ENCODE measurements at regions not wholly inside any gene's neighbourhood (a gene's known extent, or its start where the extent isn't known, plus 50 kb on each side); places are given as distances from the start of the nearest gene placed in this dataset.

DNA sequence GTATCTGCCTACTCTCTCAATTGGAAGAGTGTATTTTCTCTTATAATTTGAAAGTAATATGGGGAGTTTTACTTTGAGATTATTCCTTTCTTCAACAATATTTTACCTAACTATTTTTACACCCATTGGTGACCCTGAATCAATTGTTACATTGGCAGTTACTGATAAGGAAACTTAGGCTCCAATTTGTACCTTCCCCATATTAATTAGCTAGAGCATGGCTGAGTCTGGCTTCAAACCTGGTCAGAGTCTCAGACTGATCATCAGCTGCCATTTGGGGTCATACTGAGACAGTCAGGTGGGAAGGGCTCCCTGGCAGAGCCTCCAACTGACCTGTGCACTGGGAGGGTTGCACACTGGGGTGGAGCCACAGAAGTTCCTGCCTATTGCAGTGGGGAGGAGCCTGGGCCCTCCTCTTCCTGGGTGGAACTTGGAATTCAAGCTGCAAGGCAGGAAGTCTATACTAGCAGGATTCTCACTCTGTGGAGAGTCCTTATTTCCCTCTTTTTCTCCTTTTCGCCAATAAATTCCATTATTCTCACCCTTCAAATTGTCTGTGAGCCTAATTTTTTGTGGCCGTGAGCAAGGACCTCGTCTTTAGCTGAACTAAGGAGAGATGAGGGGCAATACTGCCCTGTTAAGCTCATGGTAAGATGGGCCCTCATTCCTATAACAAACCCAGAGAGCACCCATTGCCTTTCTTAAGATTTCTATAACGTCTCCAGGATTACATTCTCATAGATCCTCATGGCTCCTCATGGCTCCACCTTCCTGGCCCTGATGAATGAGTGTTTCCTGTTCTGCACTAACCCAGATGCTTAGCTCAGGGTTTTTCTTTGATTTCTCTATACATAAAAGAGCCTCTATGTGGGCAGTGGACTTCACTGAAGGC lies 285.1 kb downstream of the ADGB start:
- Mint-ChIP-seq H3K9me3 (no peaks in the 10 kb centered on the region), H3K4me3 (no peak overlapping the region), H3K27me3 (peaks cover 1% of the 10 kb centered on the region), H3K4me1 (no peaks in the 10 kb centered on the region), H3K36me3 (no peaks in the 10 kb centered on the region), H3K27ac (no peak overlapping the region)

DNA sequence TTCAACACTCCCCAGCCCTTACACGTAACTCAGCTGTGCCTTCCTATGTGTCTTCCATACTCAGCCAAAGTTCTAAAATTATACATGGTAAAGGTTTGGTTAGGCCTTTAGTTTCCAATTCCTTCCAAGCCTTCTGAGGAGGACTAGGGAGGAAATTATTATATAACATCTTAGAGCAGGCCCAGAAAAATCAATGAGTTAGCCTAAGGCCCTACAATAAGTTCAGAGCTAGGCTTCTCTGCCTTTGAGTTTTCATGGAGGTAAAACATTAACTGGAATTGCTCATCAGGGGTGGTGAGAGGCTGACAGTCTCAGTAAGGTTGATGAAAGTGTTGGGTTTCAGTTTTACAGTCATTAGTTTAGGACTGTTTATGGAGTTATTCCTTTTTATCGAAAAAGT lies 286.0 kb downstream of the ADGB start:
- H3K27me3 Mint-ChIP-seq: peaks cover 1% of the 10 kb centered on the region
- H3K9me3 Mint-ChIP-seq: no peaks in the 10 kb centered on the region
- H3K36me3 Mint-ChIP-seq: no peaks in the 10 kb centered on the region
- H3K4me1 Mint-ChIP-seq: no peaks in the 10 kb centered on the region
- H3K27ac Mint-ChIP-seq: no peak overlapping the region
- no peak overlapping the region for H3K4me3 Mint-ChIP-seq

DNA sequence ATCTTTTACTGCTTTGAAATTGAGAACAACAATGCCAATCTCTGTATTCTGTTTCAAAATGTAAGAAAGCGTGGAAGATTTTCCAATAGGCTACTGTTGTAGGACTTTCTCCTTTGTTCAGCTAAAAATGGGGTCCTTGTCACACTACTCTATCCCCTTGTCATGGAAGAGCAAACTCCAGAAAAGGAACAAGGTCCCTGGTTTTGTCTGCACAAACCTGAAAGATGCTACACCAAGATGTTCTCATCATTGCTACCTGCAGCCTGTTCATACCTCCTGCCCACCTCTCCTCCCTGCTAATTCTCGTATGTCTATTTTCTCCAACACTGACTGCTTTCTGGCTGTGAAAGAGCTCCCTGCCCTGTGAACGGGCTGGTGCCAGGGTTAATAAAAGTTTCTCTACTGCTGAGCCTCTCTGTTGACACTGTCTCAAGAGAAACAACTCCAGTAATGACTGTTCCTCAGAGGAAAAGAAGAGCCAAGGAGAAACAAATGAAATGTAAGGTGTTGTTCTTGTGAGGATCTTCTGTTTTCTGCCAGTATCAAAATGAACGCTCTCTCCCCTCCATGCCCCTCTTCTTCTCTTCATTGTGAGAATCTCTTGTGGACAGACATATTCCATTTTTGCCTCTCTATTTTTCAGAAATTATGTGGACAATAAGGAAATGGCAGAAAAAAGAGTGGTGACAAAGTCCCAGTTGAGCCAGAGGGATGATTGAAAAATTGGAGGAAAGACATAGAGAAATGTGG lies 287.1 kb downstream of the ADGB start:
- no peaks in the 10 kb centered on the region for H3K9me3 Mint-ChIP-seq
- no peaks in the 10 kb centered on the region for H3K4me1 Mint-ChIP-seq
- no peak overlapping the region for H3K27ac Mint-ChIP-seq
- H3K4me3 Mint-ChIP-seq: no peak overlapping the region
- H3K27me3 Mint-ChIP-seq: peaks cover 1% of the 10 kb centered on the region
- H3K36me3 Mint-ChIP-seq: no peaks in the 10 kb centered on the region

GRCh38 chr6:146886587-146887446 lies 288.0 kb downstream of the ADGB start:
- Mint-ChIP-seq H3K27me3 (peaks cover 1% of the 10 kb centered on the region), H3K4me1 (no peaks in the 10 kb centered on the region), H3K27ac (no peak overlapping the region), H3K9me3 (no peaks in the 10 kb centered on the region), H3K4me3 (no peak overlapping the region), H3K36me3 (no peaks in the 10 kb centered on the region)

- H3K36me3 Mint-ChIP-seq: no peaks in the 10 kb centered on the region
- peaks cover 1% of the 10 kb centered on the region for H3K27me3 Mint-ChIP-seq
- no peak overlapping the region for H3K4me3 Mint-ChIP-seq
- no peaks in the 10 kb centered on the region for H3K4me1 Mint-ChIP-seq
- H3K27ac Mint-ChIP-seq: no peak overlapping the region
- H3K9me3 Mint-ChIP-seq: no peaks in the 10 kb centered on the region
Observed at GRCh38 chr6:146887447-146888077, 288.8 kb downstream of the ADGB start.

GRCh38 chr6:146889303-146889702 lies 290.5 kb downstream of the ADGB start:
- Mint-ChIP-seq H3K4me3 (no peak overlapping the region), H3K27me3 (no peaks in the 10 kb centered on the region), H3K9me3 (no peaks in the 10 kb centered on the region), H3K27ac (no peak overlapping the region), H3K4me1 (no peaks in the 10 kb centered on the region), H3K36me3 (no peaks in the 10 kb centered on the region)

DNA sequence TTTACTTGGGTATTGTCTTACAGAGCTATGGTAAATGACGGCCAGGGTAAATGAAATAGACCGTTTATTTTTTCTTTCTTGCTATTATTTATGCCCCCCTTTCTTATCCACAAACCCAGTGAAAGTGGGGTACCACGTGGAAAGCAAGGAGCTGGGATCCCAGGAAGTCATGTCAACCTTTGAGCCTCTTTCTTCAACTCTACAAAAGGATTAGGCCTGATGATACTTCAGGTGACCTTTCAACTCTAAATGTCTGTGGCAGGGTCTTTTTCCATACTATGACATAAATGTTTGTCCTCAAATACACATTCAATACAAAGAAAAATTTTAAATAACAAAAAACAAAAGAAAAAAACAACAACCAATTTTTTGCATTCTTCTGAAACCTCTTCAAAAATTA lies 291.4 kb downstream of the ADGB start:
- Mint-ChIP-seq H3K27me3 (peaks cover 3% of the 10 kb centered on the region), H3K4me3 (no peak overlapping the region), H3K36me3 (no peaks in the 10 kb centered on the region), H3K9me3 (no peaks in the 10 kb centered on the region), H3K27ac (no peak overlapping the region), H3K4me1 (no peaks in the 10 kb centered on the region)

GRCh38 chr6:146890644-146891434 lies 292.1 kb downstream of the ADGB start:
- Mint-ChIP-seq H3K27me3 (peaks cover 3% of the 10 kb centered on the region), H3K27ac (no peak overlapping the region), H3K4me1 (no peaks in the 10 kb centered on the region), H3K9me3 (no peaks in the 10 kb centered on the region), H3K36me3 (no peaks in the 10 kb centered on the region), H3K4me3 (no peak overlapping the region)

GRCh38 chr6:146891615-146892265 lies 293.0 kb downstream of the ADGB start:
- H3K27me3 Mint-ChIP-seq: peaks cover 3% of the 10 kb centered on the region
- H3K36me3 Mint-ChIP-seq: no peaks in the 10 kb centered on the region
- H3K4me1 Mint-ChIP-seq: no peaks in the 10 kb centered on the region
- no peaks in the 10 kb centered on the region for H3K9me3 Mint-ChIP-seq
- no peak overlapping the region for H3K4me3 Mint-ChIP-seq
- H3K27ac Mint-ChIP-seq: no peak overlapping the region

- Mint-ChIP-seq H3K9me3 (no peaks in the 10 kb centered on the region), H3K36me3 (no peaks in the 10 kb centered on the region), H3K27me3 (peaks cover 3% of the 10 kb centered on the region), H3K4me1 (no peaks in the 10 kb centered on the region), H3K4me3 (no peak overlapping the region), H3K27ac (no peak overlapping the region)
Observed at GRCh38 chr6:146892283-146892612, 293.5 kb downstream of the ADGB start.

GRCh38 chr6:146892613-146893401 lies 294.0 kb downstream of the ADGB start:
- Mint-ChIP-seq H3K4me3 (no peak overlapping the region), H3K36me3 (no peaks in the 10 kb centered on the region), H3K27ac (no peak overlapping the region), H3K4me1 (no peaks in the 10 kb centered on the region), H3K9me3 (no peaks in the 10 kb centered on the region), H3K27me3 (peaks cover 3% of the 10 kb centered on the region)

DNA sequence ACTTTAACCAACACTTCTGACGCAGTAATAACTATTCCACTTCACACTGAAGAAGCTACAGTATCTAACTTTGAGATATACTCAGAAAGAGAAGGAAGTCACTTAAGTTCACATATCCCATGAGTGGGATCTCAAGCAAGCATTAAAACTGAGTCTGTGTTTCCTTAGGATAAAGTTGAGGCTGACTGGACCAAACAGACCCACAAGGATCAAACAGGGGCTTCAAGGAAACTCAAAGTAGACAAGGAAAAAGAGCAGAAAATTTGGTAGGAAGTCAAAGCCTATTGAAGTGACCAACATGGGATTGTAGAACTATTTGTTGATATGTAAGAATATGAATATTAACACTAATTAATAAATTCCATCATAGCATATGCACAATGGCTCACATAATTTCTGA lies 294.9 kb downstream of the ADGB start:
- Mint-ChIP-seq H3K4me1 (no peaks in the 10 kb centered on the region), H3K27me3 (peaks cover 3% of the 10 kb centered on the region), H3K27ac (no peak overlapping the region), H3K4me3 (no peak overlapping the region), H3K36me3 (no peaks in the 10 kb centered on the region), H3K9me3 (no peaks in the 10 kb centered on the region)

GRCh38 chr6:146894624-146895023 lies 295.9 kb downstream of the ADGB start:
- Mint-ChIP-seq H3K36me3 (no peaks in the 10 kb centered on the region), H3K9me3 (no peaks in the 10 kb centered on the region), H3K27ac (no peak overlapping the region), H3K4me1 (no peaks in the 10 kb centered on the region), H3K4me3 (no peak overlapping the region), H3K27me3 (peaks cover 3% of the 10 kb centered on the region)

Measured in activated naive CD4-positive, alpha-beta T cell treated with anti-CD3 and anti-CD28 coated beads, Interleukin-2, amount 50 U/mL, for 24 hours (primary cell).